Breast epithelium (tissue), 4 donors: ENCODE measurements at regions not wholly inside any gene's neighbourhood (a gene's known extent, or its start where the extent isn't known, plus 50 kb on each side); places are given as distances from the start of the nearest gene placed in this dataset.

Experiments used
- DNase-seq, 2 donors: peaks; one replicate each; pipeline ENCODE4 v3.0.0-alpha.2; 2019; ENCODE audit warnings: low spot score in 2 of 2
- H3K27ac ChIP-seq, 2 donors: fragments of 200-600 bp; sonication (generic) in 1 of 2; one replicate each; pipeline ENCODE4 v1.5.1; 2016 to 2019; ENCODE audit warnings: mild to moderate bottlenecking in 1 of 2
- H3K27me3 ChIP-seq, 2 donors: fragments of 200-600 bp; sonication (generic) in 1 of 2; one replicate each; pipeline versions ENCODE4 v1.5.1 to v1.6.0; 2017 to 2019; ENCODE audit warnings: control low read depth in 1 of 2, mild to moderate bottlenecking in 1 of 2
- H3K36me3 ChIP-seq: fragments of 200-600 bp; one replicate; pipeline ENCODE4 v1.5.1; 2019
- H3K4me1 ChIP-seq, 2 donors: fragments of 200-600 bp; sonication (generic); one replicate each; pipeline ENCODE4 v1.5.1; 2016 to 2019; ENCODE audit warnings: control low read depth in 1 of 2
- H3K4me3 ChIP-seq, 3 donors: fragments of 200-600 bp; sonication (generic); 1 replicate in 2 of 3; 2 replicates in 1 of 3; pipeline ENCODE4 v1.5.1; 2016 to 2019; ENCODE audit warnings: mild to moderate bottlenecking in 3 of 3, moderate library complexity in 2 of 3
- H3K9me3 ChIP-seq, 2 donors: fragments of 200-600 bp; sonication (generic) in 1 of 2; one replicate each; pipeline ENCODE4 v1.5.1; 2016 to 2019; ENCODE audit warnings: control low read depth in 1 of 2
- CTCF ChIP-seq, 3 donors: fragments of 450-650 bp; IDR thresholded peaks; one replicate each; pipeline ENCODE4 v1.5.1; 2016 to 2017; ENCODE audit warnings: antibody characterized with exemption in 3 of 3, mild to moderate bottlenecking in 3 of 3, moderate library complexity in 3 of 3
- POLR2A ChIP-seq: fragments of 450-650 bp; IDR thresholded peaks from one replicate; pipeline ENCODE4 v1.6.1; 2016; ENCODE audit warnings: antibody characterized with exemption, mild to moderate bottlenecking, moderate library complexity
- POLR2AphosphoS5 ChIP-seq, 3 donors: sonication (generic); formaldehyde crosslinking; IDR thresholded peaks; one replicate each; pipeline ENCODE4 v1.6.1; 2017; ENCODE audit warnings: antibody characterized with exemption in 3 of 3
- intact Hi-C: fragments of 100-400 bp; cut with DNase I; formaldehyde crosslinking; loops from one replicate; pipeline ENCODE4 v1.15.1; 2023; ENCODE audit warnings: low total_unique reads

- TF ChIP-seq POLR2AphosphoS5 (IDR thresholded peaks at IDR 0.05) (no peak), POLR2A (no peak), CTCF (IDR thresholded peaks at IDR 0.05) (no peak)
- intact Hi-C loops, result loop anchor here (5.0 kb wide), 1 partner anchor 320 kb away; no protein-coding TSS in a partner anchor
- Histone ChIP-seq H3K9me3 (no peaks in the 10 kb centered on the region), H3K27me3 (no peaks in the 10 kb centered on the region), H3K27ac (no peak overlapping the region), H3K4me3 (no peak overlapping the region), H3K4me1 (no peaks in the 10 kb centered on the region), H3K36me3 (no peaks in the 10 kb centered on the region)
- DNase-seq, result no peak
These were observed 427.5 kb upstream of the KLHL29 start for GRCh38 chr2:22957446-22957845.

GRCh38 chr2:22958308-22958707, 426.7 kb upstream of the KLHL29 start:
- Histone ChIP-seq H3K4me3 (no peak overlapping the region), H3K4me1 (no peaks in the 10 kb centered on the region), H3K27me3 (no peaks in the 10 kb centered on the region), H3K36me3 (no peaks in the 10 kb centered on the region), H3K9me3 (no peaks in the 10 kb centered on the region), H3K27ac (no peak overlapping the region)
- TF ChIP-seq POLR2A (no peak), POLR2AphosphoS5 (IDR thresholded peaks at IDR 0.05) (no peak), CTCF (IDR thresholded peaks at IDR 0.05) (no peak)
- DNase-seq, result no peak
- intact Hi-C loops, result loop anchor here (5.0 kb wide), 1 partner anchor 321 kb away; no protein-coding TSS in a partner anchor

GRCh38 chr2:22967756-22968155, 417.2 kb upstream of the KLHL29 start:
- no peaks in the 10 kb centered on the region for H3K4me1 ChIP-seq
- H3K36me3 ChIP-seq, result no peaks in the 10 kb centered on the region
- peaks cover 0 to 8% of the 10 kb centered on the region in 2 donors for H3K9me3 ChIP-seq
- H3K27ac ChIP-seq, result no peak overlapping the region
- intact Hi-C loops, result no loop called here
- no peak overlapping the region for H3K4me3 ChIP-seq
- no peak for DNase-seq
- TF ChIP-seq POLR2A (no peak), CTCF (IDR thresholded peaks at IDR 0.05) (no peak), POLR2AphosphoS5 (IDR thresholded peaks at IDR 0.05) (no peak)
- H3K27me3 ChIP-seq, result no peaks in the 10 kb centered on the region

- Histone ChIP-seq H3K4me3 (no peak overlapping the region), H3K9me3 (peaks cover 0 to 6% of the 10 kb centered on the region in 2 donors), H3K27ac (no peak overlapping the region), H3K4me1 (no peaks in the 10 kb centered on the region), H3K36me3 (no peaks in the 10 kb centered on the region), H3K27me3 (no peaks in the 10 kb centered on the region)
- no peak for TF ChIP-seq CTCF (IDR thresholded peaks at IDR 0.05)
- no peak for TF ChIP-seq POLR2AphosphoS5 (IDR thresholded peaks at IDR 0.05)
- TF ChIP-seq POLR2A, result no peak
- intact Hi-C loops, result no loop called here
- DNase-seq, result no peak
These were observed 414.5 kb upstream of the KLHL29 start for GRCh38 chr2:22970284-22970975.

GRCh38 chr2:22970991-22971390, 414.0 kb upstream of the KLHL29 start:
- TF ChIP-seq CTCF (IDR thresholded peaks at IDR 0.05) (no peak), POLR2AphosphoS5 (IDR thresholded peaks at IDR 0.05) (no peak), POLR2A (no peak)
- Histone ChIP-seq H3K36me3 (no peaks in the 10 kb centered on the region), H3K4me1 (no peaks in the 10 kb centered on the region), H3K27me3 (no peaks in the 10 kb centered on the region), H3K27ac (no peak overlapping the region), H3K4me3 (no peak overlapping the region), H3K9me3 (peaks cover 0 to under 1% of the 10 kb centered on the region in 2 donors)
- DNase-seq, result no peak
- intact Hi-C loops, result no loop called here
